HG03108 (cell line): ENCODE measurements at regions not wholly inside any gene's neighbourhood (a gene's known extent, or its start where the extent isn't known, plus 50 kb on each side); places are given as distances from the start of the nearest gene placed in this dataset.
A peak's percentile ranks its signal among the peaks of the same experiment; 100 is the strongest.
"Not testable (repeated sequence)": the region's sequence is repeated elsewhere in the genome, so short reads cannot be mapped to it uniquely, and the experiment has no call there.

Experiments used
- ATAC-seq: cut with Tn5 transposase; IDR thresholded peaks from one replicate; pipeline ENCODE4 v1.9.1; 2021; ENCODE audit warnings: moderate library complexity; ENCODE audit not compliant: unreplicated experiment

DNA sequence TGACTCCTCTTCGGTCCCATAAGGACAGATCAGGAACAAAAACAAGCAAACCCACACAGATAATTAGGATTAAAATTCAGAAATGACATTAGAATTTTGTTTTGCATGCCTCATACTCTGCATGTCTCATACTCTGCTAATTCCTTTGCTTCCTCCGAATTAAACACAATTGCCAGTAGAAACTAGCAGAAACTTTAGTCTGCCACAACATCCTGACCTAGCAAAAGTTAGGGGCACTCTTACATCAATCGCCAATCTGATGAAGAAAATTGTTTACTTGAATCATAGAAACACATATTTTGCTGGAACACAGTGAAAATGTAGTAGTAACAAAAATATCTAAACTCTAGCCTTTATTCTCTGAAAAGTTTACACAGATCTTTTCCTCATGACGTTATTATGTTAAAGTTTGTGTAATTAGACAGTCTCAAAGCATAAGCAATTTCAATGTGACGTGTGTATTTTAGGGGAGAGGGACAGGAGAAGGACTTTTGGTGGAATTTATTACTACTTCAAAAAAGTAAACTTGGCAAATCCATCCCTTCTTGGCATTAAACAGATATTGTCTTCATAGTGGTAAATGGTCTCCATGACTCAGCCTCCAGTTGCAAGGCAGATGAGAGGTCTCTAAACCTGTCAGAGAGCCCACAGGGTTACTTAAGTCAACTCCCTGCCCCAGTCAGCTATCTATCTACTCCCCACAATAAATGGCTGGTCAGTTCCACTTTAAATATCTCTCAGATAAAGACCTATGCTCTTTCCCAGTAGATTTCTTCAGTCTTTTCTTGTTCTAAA lies 249.8 kb upstream of the UBASH3B start:
- ATAC-seq: no peak

DNA sequence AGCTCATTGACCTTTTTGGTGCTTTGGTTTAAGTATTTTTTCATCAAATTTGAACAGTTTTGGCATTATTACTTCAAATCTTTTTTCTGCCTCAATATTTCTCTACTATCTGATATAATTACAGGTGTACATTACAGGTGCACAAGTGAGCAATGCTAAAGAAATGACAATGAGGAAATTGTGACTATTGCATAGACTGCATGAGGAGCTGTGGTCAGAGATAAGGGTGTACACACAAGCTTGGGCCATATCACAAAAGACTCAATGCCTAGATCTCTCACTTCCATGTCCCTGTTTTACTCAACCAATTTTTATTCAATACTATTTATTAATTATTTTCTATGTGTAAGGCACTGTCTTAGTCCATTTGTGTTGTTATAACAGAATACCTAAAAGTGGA lies 251.0 kb upstream of the UBASH3B start:
- ATAC-seq: no peak

DNA sequence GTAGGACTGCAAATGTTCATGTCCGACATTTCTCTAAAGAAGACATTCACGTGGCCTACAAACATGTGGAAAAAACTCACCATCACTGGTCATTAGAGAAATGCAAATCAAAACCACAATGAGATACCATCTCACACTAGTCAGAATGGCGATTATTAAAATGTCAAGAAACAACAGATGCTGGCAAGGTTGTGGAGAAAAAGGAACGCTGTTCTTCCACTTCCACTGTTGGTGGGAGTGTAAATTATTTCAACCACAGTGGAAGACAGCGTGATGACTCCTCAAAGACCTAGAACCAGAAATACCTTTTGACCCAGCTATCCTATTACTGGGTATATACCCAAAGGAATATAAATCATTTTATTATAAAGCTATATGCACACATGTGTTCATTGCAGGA lies 253.9 kb upstream of the UBASH3B start:
- ATAC-seq: not testable (repeated sequence)

DNA sequence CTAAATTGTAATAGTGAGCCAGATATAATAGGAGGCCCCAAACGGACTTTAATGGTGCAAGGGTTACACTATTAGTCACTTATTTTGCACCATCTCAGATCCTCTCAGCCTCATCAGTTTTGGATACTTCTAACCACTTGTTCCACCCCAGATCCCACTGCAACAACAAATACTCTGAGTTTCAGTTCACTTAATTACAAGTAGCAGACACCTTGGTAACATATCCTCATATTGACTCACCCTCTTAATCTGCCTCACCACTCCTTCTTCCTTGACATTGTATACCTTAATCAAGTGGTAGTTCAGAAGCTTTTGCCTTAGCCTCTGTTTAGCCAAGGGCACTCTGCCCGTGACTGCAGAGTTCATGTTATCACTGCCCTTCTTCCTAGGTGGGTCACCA lies 256.1 kb upstream of the UBASH3B start:
- ATAC-seq: no peak

DNA sequence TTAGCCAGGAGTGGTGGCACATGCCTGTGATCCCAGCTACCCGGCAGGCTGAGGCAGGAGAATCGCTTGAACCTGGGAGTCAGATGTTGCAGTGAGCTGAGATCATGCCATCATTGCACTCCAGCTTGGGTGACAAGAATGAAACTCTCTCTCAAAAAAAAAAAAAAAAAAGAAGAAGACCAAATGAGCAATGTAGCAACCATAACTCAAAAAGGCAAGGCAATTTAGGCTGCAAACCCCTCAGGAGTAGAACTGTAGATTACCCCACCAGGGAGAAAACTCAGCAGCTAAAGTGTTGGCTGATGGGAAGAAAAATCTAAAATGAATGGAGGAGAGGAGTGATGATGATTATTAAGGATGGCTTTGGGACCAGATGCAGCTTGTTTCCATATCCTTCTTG lies 256.7 kb upstream of the UBASH3B start:
- no peak for ATAC-seq

DNA sequence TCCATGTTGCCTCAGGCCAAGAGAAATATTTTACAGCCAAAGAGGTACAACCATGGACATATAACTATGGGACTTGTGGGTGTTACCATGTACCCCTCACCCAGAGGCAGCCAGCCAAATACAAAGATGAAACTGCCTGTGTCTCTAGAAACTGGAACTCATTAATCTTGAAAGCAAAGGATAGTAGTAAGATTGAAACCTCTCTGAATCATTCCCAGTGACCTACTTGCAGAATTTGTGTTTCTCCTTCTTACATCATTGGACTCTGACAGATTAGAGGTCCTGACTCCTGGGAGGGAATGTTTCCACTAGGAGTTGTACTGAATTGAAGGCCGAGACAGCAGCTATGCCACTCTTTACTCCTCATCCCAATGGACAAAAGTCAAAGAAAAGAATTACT lies 257.4 kb upstream of the UBASH3B start:
- ATAC-seq: no peak

DNA sequence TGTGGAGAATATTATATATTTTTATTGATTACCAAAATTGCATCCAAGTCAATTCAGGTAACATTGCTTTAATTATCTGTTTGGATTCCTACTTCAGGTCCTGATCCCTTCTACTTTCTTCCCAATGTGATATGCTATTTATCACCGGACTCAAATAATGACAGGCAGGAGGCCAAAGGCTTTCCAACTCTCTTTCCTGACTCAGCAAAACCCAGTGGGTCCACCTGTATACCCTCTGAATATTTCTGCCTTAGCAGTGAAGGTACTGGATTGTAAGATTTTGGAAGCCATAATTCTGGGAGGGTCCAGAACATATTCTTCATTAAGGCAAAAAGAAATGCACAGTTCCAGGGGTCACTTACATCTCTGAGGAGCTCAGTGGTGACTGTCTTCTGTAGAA lies 260.2 kb upstream of the UBASH3B start:
- no peak for ATAC-seq

DNA sequence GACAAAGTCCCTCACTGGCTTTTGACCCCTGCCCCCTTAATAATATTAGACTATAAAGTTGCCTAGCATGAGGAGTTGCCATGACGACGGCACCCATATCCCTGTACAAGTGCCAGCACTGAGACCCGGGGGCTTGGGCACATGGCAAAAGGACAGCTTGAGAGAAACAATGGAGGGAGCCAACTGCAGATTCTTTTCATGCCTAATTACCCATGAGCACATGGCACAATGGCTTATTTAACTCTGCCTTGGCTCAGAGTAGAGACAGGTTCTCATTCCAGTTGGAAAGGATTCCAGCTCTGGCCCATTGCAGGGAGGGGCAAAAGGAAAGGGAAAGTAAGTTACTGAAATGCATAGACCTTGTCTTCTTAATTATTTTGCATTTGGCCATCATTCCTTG lies 261.2 kb upstream of the UBASH3B start:
- ATAC-seq: no peak

DNA sequence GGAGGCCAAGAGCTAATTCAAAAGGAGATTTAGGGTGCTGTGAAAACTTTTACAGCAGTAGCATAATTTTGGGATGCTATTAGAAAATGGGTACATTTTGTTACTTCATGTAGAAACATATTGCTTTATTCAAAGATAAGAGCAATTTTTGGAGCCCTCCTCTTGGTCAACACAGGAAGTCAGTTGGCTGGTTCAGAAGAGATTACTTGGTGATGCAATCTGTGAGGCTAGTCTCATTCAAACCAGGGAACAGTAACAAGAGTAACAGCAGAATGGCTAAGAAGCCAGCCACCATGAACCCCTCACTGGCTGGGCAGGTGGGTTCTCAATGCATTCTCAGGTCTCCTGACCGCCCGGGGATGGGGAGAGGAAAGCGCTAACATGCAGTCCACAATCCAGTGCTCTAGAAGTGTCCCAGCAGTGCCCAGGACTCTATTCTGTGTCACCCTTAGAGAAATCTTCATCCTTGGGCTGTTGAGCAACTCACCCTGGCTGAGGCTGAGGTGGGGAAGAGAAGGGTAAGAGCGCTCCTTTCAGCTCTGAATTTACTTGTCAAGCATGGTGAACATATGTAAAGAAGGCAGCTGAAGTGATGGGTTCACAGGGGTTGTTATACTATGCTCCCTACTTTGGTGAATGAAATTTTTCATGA lies 262.2 kb upstream of the UBASH3B start:
- ATAC-seq: no peak

DNA sequence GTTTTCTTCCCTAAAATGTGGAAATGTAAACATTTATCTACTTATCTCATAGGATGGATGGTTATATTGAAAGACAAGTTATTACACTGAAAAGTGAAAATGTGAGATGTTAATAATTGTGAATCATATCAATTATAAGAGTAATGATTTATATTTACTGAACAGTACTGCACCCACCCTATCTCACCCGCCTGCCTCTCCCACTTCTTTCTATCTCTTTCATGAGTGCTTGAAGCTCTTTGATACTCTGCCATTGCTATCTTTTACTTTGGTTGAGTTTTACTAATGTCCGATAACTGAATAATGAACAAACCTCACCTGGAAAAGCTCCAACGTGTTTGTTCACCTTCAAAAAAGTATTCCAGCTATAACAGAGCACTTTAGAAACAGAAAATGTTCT lies 263.0 kb upstream of the UBASH3B start:
- ATAC-seq: no peak

DNA sequence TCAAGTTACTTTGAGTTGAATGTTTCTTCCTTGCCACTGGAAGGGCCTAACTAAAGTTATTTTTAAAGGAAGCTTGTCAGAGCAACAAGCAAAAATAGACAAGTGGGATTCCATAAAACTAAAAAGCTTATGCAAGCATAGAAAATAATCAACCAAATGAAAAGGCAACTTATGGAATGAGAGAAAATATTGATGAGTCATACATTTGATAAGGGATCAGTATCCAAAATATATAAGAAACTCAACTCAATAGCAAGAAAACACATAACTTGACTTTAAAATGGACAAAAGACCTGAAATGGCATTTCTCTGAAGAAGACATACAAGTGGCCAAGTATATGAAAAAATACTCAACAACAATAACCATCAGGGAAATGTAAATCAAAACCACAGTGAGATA lies 264.5 kb upstream of the UBASH3B start:
- no peak for ATAC-seq

DNA sequence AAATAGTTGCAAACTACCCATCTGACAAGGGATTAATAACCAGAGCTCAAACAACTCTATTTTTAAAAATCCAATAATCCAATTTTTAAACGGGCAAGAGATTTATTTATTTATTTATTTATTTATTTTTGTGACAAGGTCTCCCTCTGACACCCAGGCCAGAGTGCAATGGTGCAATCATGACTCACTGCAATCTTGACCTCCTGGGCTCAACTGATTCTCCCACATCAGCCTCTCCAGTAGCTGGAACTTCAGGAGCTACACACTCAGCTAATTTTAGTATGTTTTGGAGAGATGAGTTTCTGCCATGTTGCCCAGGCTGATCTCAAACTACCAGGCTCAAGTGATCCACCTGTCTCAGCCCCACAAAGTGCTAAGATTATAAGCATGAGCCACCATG lies 267.2 kb upstream of the BLID start:
- ATAC-seq: no peak

DNA sequence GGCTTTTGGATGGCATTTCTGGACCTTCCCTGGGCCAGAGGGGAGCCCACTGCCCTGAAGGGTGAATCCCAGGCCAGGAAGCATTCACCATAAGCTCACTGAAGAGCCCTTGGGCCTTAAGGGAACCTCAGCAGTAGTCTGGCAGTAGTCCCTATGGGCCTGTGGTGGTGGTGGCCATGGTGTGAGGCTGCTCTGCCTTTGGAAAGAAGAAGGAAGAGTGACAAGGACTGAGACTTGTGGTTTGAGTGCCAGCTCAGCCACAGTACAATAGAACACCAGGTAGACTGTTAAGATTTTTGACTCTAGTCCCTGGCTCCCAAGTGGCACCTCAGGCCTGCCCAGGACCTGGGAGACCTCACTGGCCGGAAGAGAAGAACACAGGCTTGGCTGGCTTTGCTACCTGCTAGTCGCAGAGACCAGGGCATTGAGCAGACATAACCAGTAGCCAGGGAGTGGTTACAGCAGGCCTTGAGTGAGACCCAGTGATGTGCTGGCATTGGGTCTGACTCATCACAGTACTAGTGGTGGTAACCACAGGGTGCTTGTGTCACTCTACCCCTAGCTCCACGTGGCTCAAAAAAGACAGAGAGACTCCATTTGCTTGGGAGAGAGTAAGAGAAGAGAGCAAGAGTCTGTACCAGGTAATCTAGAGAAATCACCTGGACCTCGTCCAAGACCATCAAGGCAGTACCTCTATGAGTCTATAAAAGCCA lies 259.8 kb upstream of the BLID start:
- ATAC-seq: peak; percentile 74

DNA sequence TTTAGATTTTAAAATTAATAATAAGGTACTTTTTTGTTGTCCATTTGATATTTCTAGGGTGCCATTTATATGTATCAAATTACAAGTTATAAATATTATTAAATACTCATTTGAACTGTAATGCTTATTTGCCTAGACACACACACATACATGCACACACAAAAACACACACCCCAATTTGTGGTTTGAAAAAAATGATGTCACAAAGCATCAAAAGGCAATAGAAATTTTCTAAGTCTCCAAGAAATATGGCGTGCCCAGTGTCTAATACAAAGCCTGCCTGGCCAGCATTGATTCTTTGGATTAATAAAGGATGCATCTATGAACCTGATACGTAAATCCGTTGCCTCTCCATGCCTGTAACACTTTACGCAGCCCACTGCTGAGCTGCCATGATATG lies 252.8 kb upstream of the BLID start:
- ATAC-seq: no peak

DNA sequence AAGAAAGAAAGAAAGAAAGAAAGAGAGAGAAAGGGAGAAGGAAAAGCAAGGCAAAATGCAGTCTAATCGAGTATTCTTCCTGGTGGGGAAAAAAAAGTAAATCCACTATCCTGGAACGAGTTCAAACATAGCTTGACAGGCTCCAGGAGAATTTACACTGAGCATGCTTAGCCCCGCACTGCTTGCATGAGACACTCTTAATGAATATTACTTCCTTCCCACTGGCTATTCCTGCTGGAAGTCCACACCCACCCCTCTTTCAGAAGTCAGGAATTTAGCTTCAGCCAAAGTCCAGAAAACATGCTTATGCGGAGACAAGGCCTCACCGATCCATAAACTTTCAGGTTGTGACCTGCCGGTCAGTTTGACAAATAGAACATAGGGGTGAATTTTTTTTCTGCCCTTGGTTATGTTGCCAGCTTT lies 251.8 kb upstream of the BLID start:
- ATAC-seq: no peak

DNA sequence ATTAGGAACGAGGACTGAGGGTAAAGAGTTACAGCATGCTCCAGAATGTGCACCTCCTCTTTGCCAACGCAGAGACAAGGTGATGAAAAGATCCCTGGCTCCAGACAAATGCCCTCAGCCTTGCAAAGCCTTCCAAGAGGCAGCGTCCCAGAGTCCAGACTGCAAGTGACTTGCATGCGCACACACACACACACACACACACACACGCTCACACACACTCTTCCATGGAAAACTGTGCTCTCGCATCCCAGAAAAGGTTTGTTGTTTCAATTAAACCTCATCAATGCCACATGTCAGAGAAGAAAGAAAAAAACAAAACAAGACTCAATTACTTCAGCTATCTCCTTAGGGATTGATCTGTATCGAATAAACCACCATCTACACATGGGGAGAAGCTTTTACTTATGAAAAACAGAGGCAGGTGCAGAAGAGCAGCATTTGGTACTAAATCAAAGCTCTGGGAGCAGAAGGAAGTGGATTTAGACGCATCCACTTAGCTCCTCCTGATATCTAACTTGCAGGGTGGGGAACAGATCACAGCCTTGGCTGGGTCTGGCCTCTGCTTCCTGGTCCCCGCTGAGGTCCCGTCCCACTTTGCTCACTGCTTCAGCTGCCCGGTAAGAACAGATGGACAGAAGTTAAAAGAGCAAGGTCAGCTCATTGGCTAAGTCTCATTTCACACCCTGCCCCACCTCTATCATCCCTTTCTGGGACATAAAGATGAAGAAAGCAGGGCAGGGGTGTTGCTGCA lies 249.8 kb upstream of the BLID start:
- no peak for ATAC-seq

DNA sequence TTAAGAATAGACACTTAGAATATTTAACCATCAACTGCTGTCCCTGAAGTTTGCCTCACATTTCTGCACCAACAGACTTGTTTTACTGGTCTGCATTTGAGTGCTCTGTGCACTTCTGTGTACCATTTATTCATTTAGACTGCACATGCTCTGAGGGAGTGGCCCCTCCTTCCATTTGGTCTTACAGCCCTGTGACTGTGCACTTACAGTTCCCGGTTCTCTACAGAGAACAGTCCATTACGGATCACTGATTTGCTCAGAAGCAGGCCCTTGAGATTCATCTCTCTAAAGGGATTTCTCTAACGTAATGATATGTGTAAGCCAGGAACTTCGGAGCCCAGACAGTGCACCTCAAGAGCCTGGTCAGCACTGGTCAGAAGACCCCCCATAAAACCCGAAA lies 247.3 kb upstream of the BLID start:
- ATAC-seq: no peak

DNA sequence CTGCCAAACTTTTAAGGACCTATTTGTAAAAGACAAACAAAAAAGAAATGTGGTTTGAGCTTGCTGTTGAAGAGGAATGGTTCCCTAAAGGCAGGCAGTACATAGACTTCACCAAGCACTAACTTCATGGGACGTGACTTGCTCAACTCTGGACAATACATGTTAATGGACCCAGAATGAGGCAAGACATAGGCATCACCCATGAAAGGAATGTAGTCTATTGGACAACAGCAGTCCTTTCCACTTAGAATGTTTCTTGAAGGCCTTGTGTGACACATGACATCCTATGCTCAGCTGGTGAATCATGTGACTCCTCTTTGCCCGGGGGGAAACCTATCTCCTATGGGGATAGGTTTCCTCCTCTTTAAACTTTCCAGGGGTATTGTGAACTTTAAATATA lies 246.4 kb upstream of the BLID start:
- no peak for ATAC-seq

DNA sequence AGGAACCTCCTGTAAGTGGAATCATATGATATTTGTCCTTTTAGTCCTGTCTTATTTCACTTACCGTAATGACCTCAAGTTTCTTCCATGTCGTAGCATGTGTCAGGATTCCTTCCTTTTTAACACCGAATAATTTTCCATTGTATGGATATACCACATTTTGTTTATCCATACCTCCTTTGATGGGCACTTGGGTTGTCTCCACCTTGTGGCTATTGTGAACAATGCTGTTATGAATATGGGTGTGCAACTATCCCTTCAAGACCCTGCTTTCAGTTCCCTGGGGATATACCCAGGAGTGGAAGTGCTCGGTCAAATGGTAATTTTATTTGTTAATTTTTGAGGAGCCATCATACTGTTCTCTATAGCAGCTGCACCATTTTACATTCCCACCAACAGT lies 244.9 kb upstream of the BLID start:
- ATAC-seq: no peak

DNA sequence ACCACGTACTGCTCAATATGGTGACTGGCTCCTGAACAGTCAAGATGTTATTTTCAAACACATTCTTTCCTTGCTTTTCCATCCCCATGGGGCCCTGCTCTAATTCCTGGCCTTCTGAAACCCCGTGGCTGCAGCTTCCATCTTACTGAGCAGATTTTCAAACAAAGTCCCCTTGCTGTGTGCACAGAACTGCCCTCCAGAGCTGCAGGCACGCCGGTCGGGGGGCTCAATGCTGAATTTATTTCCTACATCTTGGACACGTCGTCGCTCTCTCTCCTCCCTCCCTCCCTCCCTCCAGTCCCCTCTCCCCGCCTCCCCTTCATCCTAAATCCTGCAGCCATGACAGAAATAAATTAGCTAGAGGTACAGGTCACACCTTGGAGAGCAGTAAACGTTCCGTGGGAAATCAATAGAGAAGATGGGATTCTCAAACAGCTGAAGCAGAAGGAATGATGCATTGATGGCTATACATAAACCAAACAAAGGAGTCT lies 243.1 kb upstream of the BLID start:
- ATAC-seq: no peak

DNA sequence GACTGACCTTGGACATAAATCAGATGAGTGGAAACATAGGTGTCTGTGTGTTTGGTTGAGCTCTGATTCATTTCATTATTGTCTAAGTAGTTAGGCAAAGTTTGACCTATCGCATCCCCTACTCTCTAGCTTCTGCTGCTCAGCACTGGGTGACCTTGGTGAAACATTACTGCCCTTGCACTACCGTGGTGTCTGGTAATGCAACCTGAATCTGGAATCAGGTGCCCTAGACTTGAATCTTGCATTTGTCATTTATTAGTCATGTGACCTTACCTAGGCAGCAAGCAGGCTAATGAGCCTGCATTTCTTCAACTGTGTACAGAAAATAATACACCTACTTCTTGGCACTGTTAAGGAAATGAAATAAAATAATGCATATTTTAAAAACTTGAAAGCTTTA lies 242.3 kb upstream of the BLID start:
- ATAC-seq: no peak
